ENCODE measurements at regions not wholly inside any gene's neighbourhood (a gene's known extent, or its start where the extent isn't known, plus 50 kb on each side); places are given as distances from the start of the nearest gene placed in this dataset.

DNA sequence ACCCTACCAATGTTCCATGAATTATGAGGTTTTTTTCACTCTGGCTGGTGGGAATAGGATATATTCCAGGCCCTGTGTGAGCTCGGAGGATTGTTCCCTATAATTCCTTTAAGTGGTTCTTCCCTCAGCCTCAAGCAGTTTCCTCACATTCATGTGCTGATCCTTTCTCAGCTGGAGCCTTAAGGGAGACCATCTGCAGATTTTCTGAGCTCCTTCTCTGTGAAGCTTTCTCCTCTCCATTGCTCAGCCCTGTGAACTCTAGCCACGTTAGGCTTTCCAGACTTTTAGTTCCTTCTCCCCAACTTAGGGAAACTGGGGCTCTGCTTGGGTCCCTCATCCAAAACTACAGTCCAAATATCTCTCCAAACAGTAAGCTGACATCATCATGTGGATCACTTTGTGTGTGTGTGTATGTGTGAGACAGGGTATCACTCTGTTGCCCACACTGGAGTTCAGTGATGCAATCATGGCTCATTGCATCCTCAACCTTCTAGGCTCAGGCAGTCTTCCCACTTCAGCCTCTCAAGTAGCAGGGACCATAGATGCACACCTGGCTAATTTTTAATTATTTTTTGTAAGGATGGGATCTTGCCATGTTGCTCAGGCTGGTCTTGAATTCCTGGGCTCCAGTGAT is 219.5 kb upstream of the OTX2 start:
- Histone ChIP-seq H3K4me3 (ENCODE audit: low read depth, low read length) (no peak overlapping the region), H3K36me3 (ENCODE audit: control insufficient read depth, insufficient read depth, low read length) (no peaks in the 10 kb centered on the region), H3K27me3 (ENCODE audit: control insufficient read depth, insufficient read depth, low read length) (no peaks in the 10 kb centered on the region)
- TF ChIP-seq, protein P1, sequence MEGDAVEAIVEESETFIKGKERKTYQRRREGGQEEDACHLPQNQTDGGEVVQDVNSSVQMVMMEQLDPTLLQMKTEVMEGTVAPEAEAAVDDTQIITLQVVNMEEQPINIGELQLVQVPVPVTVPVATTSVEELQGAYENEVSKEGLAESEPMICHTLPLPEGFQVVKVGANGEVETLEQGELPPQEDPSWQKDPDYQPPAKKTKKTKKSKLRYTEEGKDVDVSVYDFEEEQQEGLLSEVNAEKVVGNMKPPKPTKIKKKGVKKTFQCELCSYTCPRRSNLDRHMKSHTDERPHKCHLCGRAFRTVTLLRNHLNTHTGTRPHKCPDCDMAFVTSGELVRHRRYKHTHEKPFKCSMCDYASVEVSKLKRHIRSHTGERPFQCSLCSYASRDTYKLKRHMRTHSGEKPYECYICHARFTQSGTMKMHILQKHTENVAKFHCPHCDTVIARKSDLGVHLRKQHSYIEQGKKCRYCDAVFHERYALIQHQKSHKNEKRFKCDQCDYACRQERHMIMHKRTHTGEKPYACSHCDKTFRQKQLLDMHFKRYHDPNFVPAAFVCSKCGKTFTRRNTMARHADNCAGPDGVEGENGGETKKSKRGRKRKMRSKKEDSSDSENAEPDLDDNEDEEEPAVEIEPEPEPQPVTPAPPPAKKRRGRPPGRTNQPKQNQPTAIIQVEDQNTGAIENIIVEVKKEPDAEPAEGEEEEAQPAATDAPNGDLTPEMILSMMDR (IDR thresholded peaks at IDR 0.05; ENCODE audit: insufficient read depth, low read depth, low read length), result no peak
- no peak for DNase-seq (ENCODE audit: low read depth)
- CTCF ChIA-PET, result no interaction called here
- POLR2A ChIA-PET, result no interaction called here

DNA sequence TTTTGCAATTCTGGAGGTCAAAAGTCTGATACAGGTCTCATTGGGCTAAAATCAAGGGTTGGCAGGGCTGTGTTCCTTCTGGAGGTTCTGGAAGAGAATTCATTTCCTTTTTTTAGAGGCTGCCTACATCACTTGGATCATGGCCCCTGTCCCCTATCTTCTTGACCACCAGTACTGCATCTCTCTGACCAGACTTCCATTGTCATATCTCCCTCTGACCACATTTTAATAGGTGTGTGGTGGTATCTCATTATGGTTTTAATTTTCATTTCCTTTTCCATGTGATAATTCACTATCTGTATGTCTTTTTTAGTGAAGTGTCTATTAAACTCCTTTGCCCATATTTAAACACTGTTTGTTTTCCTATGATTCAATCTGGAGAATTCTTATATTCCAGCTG is 215.2 kb upstream of the OTX2 start:
- Histone ChIP-seq H3K4me3 (ENCODE audit: low read depth, low read length) (no peak overlapping the region), H3K27me3 (ENCODE audit: control insufficient read depth, insufficient read depth, low read length) (no peaks in the 10 kb centered on the region), H3K36me3 (ENCODE audit: control insufficient read depth, insufficient read depth, low read length) (no peaks in the 10 kb centered on the region)
- ChIA-PET CTCF (no interaction called here), POLR2A (no interaction called here)
- TF ChIP-seq, protein P1 (IDR thresholded peaks at IDR 0.05; ENCODE audit: insufficient read depth, low read depth, low read length), result no peak
- DNase-seq (ENCODE audit: low read depth), result no peak

DNA sequence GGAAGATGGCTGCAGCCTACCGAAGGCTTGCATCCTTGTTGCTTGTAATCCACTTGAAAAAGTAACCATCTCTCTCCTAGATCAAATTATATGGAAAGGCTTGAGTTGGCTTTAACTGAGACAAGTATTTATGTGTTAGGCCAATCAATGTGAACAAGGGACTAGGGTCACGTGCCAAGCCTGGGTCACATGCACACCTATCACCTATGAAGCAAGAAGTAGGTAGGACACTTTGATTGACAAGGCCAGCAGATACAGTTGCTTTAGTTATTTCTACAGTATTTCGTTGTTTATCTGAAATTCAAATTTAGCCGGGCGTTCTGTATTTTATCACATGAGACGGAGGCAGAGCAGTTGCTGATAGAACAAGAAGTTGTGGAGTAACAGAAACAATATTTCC is 212.3 kb upstream of the OTX2 start:
- ChIA-PET POLR2A (no interaction called here), CTCF (no interaction called here)

DNA sequence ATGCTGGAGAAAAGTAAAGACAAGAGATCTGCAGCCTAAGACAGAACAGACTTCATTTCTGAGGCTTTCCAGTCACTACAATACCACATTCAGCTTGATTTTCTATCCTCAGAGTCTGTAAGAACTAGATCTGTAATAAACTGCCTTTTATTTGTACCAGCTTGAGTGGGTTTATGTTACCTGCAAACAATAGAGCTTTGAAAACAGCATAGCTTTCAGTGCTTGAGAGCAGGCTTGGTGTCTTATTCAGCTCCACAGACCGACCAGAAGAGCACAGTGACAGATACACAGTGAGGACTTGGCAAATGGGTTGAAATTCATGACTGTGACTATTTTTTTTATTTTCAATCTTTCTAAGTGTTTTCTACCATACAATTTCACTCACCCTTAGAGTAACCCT is 207.8 kb upstream of the OTX2 start:
- H3K27me3 ChIP-seq (ENCODE audit: control insufficient read depth, insufficient read depth, low read length), result no peaks in the 10 kb centered on the region
- DNase-seq (ENCODE audit: low read depth), result no peak
- TF ChIP-seq, protein P1 (IDR thresholded peaks at IDR 0.05; ENCODE audit: insufficient read depth, low read depth, low read length), result no peak
- POLR2A ChIA-PET, result no interaction called here
- no peaks in the 10 kb centered on the region for H3K36me3 ChIP-seq (ENCODE audit: control insufficient read depth, insufficient read depth, low read length)
- no peak overlapping the region for H3K4me3 ChIP-seq (ENCODE audit: low read depth, low read length)
- CTCF ChIA-PET, result interaction anchor here (2.2 kb wide), 1 partner anchor 13 kb away, joined by 6 read pairs; no protein-coding TSS in a partner anchor

More for the DNA sequence above, 212.3 kb upstream of the OTX2 start:
- Histone ChIP-seq H3K4me3 (ENCODE audit: low read depth, low read length) (no peak overlapping the region), H3K27me3 (ENCODE audit: control insufficient read depth, insufficient read depth, low read length) (no peaks in the 10 kb centered on the region), H3K36me3 (ENCODE audit: control insufficient read depth, insufficient read depth, low read length) (no peaks in the 10 kb centered on the region)
- DNase-seq (ENCODE audit: low read depth), result no peak
- TF ChIP-seq, protein P1 (IDR thresholded peaks at IDR 0.05; ENCODE audit: insufficient read depth, low read depth, low read length), result no peak

DNA sequence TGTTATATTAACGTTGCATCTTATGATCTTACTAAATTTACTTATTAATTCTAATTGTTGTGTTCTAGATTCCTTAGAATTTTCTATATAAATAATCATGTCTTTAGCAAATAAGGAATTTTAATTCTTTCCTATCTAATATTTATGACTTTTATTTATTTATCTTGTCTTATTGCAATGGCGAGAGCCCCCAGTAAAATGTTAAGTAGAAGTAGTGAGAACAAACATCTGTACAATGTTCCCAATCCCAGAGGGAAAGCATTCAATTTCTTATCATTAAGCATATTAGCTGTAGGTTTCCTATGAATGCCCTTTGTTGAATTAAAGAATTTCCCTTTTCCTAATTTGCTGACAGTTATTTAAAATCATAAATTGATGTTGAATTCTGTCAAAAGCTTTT is 203.7 kb upstream of the OTX2 start:
- no peak overlapping the region for H3K4me3 ChIP-seq (ENCODE audit: low read depth, low read length)
- no peak for DNase-seq (ENCODE audit: low read depth)
- no peaks in the 10 kb centered on the region for H3K36me3 ChIP-seq (ENCODE audit: control insufficient read depth, insufficient read depth, low read length)
- CTCF ChIA-PET, result interaction anchor here (0.6 kb wide), 1 partner anchor 405 kb away, joined by 3 read pairs; no protein-coding TSS in a partner anchor
- TF ChIP-seq, protein P1 (IDR thresholded peaks at IDR 0.05; ENCODE audit: insufficient read depth, low read depth, low read length), result no peak
- H3K27me3 ChIP-seq (ENCODE audit: control insufficient read depth, insufficient read depth, low read length), result no peaks in the 10 kb centered on the region
- POLR2A ChIA-PET, result no interaction called here

Data from BJ (cell line).